Epithelial cell of esophagus (primary cell): ENCODE measurements at regions not wholly inside any gene's neighbourhood (a gene's known extent, or its start where the extent isn't known, plus 50 kb on each side); places are given as distances from the start of the nearest gene placed in this dataset.
A peak's percentile ranks its signal among the peaks of the same experiment; 100 is the strongest.

Experiments
- DNase-seq: peaks from one replicate; pipeline ENCODE4 v3.0.0; 2010; ENCODE audit warnings: low read depth
- H3K4me3 ChIP-seq: 2 replicates; pipeline ENCODE4 v1.5.1; 2011; ENCODE audit warnings: mild to moderate bottlenecking, low read length, control low read depth
- TF ChIP-seq, protein P1 (sequence below): IDR thresholded peaks from 2 replicates; pipeline ENCODE4 v1.5.1; 2011; ENCODE audit warnings: low read depth, mild to moderate bottlenecking, low read length, control low read depth, inconsistent platforms; ENCODE audit not compliant: insufficient read depth; ENCODE audit errors: missing control alignments

DNA sequence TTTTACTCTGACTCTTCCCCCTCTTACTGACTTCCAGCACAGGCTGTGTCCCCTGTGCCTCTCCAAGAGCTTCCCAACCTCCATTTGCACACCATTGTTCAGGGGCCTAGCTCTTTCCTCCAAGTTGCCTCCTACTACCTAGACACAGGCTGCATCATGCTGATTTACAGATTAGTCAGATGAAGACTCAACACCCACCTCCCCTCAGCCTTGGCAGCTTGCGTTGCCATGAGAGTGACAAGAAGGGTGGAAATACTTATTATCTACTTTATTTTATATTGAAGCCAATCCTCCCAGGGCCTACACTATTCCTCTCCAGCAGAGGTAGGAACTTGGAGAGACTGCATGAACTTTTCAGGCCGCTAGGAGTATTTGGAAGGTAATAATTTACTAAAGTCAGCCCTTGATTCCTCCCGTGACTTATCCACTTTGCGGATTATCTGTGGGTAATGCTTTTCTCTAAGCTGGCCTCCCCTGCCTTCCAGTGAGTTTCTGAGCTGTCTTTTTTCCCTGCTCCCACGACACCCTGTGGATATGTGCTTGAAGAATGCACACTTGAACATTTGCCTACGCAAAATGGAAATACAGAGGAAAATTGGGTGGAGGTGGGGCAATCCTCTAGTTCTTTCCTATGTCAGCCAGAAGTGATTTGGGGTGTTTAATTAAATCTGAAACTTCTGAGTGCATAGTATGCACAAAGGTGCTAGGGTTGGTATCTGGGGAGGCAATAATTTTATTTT is 74.1 kb upstream of the TMEM164 start:
- TF ChIP-seq, protein P1, sequence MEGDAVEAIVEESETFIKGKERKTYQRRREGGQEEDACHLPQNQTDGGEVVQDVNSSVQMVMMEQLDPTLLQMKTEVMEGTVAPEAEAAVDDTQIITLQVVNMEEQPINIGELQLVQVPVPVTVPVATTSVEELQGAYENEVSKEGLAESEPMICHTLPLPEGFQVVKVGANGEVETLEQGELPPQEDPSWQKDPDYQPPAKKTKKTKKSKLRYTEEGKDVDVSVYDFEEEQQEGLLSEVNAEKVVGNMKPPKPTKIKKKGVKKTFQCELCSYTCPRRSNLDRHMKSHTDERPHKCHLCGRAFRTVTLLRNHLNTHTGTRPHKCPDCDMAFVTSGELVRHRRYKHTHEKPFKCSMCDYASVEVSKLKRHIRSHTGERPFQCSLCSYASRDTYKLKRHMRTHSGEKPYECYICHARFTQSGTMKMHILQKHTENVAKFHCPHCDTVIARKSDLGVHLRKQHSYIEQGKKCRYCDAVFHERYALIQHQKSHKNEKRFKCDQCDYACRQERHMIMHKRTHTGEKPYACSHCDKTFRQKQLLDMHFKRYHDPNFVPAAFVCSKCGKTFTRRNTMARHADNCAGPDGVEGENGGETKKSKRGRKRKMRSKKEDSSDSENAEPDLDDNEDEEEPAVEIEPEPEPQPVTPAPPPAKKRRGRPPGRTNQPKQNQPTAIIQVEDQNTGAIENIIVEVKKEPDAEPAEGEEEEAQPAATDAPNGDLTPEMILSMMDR: no peak
- DNase-seq: no peak
- no peak overlapping the region for H3K4me3 ChIP-seq

DNA sequence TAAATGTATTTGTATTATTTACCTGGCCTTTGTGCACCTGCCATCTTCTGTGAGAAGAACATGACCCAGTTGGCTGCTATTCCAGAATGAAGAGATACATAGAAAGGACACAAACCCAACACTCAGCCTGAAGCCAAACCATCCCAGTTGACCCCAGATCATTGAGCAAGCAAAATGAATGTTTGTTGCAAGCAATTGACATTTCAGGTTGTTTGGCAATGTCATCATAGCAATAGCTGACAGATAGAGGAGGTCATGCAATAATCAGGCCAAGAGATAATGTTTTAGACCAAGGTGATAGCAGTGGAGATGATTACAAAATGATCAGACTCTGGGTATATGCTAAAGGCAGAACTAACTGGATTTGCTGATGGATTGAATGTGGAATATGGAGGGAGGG is 71.2 kb upstream of the TMEM164 start:
- no peak for DNase-seq
- no peak overlapping the region for H3K4me3 ChIP-seq
- TF ChIP-seq, protein P1: no peak

DNA sequence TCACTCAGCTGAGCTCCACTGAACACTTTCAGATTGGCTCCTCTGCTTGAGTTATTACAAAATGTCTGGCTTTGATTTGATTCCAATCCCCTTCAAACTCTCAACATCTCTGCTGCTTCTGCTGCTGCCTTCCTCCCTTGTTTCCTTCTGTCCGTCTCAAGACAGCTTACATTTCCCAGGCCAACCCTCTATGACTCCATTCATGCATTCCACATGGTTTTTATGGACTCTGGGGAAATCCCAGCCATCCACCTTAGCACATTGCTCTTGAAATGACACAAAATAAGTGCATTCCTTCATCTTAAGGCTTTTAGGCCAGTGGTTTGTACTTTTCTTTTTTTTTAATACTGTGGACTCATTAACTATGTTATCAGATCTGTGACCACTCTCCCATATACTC is 68.5 kb upstream of the TMEM164 start:
- TF ChIP-seq, protein P1: no peak
- no peak overlapping the region for H3K4me3 ChIP-seq
- DNase-seq: no peak

DNA sequence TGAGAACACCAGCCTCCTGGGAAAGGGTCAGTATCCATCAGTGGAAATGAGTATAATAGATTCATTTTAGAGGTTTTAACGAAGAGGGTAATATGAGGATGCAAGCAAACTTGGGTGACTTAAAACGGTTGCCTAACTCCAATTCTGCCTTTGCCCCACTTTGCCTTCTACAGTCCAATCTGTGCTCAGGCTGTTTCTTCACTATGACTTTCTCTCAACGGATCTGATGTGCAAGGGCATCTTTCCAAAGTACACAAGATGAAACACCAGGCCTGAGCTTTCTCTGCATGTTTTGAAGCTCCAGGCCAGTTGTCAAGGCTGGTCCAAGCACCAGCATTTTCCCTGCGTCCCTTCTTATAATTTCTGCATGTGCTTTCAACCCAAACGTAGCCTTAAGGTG is 68.0 kb upstream of the TMEM164 start:
- DNase-seq: no peak
- TF ChIP-seq, protein P1: no peak
- H3K4me3 ChIP-seq: no peak overlapping the region

DNA sequence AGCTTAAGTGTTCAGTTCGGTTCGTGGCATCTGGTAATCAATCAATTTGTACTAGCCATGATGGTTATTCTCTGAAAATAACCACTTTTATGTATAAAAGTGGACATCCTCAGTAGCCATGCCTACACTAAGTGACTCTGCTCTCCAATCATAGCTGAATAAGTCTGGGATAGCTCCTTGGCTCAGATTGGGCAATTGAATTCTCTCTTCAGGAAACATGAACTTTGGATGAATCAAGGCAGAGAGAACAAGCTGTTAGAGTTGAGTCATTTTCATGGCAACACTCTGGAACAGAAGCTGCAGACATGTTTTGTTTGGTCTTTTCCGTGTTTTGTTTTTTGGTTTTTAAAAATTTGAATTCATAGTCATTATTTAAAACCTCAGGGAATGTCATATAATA is 66.8 kb upstream of the TMEM164 start:
- peak; percentile 63 for DNase-seq

DNA sequence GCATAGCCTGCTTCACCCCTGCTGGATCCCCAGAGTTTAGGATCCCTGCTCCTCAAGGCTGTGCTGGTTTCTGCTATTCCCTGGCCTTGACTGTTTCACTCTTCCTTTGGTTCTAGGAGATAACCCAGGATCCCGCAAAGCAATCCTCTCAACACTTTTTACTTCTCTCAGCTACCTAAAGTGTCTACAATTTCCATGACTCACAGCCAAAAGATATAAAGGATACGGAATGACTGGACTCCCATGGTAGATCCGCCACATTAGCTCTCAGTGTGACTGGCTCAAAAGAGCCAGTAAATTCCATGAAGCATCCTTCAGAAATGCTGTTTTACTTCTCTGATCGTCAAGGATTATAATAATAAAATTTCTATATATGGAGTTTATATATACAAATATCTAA is 66.3 kb upstream of the TMEM164 start:
- DNase-seq: no peak
- no peak overlapping the region for H3K4me3 ChIP-seq
- TF ChIP-seq, protein P1: no peak

More for the DNA sequence above, 66.8 kb upstream of the TMEM164 start:
- TF ChIP-seq, protein P1: no peak
- H3K4me3 ChIP-seq: no peak overlapping the region

DNA sequence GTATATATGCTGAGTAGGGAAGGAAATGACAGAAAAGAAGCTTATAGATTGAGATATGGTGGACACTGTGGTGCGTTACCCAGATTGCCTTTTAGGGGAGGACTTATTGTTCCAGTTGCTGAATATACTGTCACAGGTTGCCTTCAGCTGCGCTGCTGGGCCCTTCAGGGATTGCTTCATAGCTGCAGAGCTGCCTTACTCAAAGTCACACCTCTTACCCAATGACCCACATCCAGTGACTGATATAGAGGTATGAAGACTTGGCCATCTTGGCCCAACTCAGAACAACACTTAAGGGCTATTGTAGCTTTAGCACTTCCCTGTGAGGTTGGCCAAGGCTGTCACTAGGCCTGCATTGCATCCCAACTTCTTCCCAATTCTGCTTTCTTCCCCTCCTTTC is 63.4 kb upstream of the TMEM164 start:
- TF ChIP-seq, protein P1: no peak
- DNase-seq: no peak
- H3K4me3 ChIP-seq: no peak overlapping the region
